Thyroid gland (tissue), 4 donors: ENCODE measurements at regions not wholly inside any gene's neighbourhood (a gene's known extent, or its start where the extent isn't known, plus 50 kb on each side); places are given as distances from the start of the nearest gene placed in this dataset.

Experiments
- DNase-seq, 2 donors: peaks; one replicate each; pipeline ENCODE4 v3.0.0-alpha.2; 2019
- H3K27ac ChIP-seq, 3 donors: fragments of 200-600 bp; sonication (generic); 1 replicate in 2 of 3; 2 replicates in 1 of 3; pipeline ENCODE4 v1.5.1; 2016 to 2019; ENCODE audit warnings: mild to moderate bottlenecking in 1 of 3, moderate library complexity in 1 of 3
- H3K27me3 ChIP-seq: fragments of 200-600 bp; sonication (generic); one replicate; pipeline ENCODE4 v1.5.1; 2019
- H3K36me3 ChIP-seq, 2 donors: fragments of 200-600 bp; sonication (generic); one replicate each; pipeline ENCODE4 v1.5.1; 2016 to 2019
- H3K4me1 ChIP-seq, 2 donors: fragments of 200-600 bp; sonication (generic); one replicate each; pipeline ENCODE4 v1.5.1; 2017 to 2019
- H3K4me3 ChIP-seq, 3 donors: fragments of 200-600 bp; sonication (generic); replicated peaks in 1 of 3; 1 replicate in 2 of 3; 2 replicates in 1 of 3; pipeline ENCODE4 v1.5.1; 2016; ENCODE audit warnings: mild to moderate bottlenecking in 1 of 3
- H3K9me3 ChIP-seq: fragments of 200-600 bp; sonication (generic); one replicate; pipeline ENCODE4 v1.5.1; 2017
- CTCF ChIP-seq, 6 experiments: fragments of 200-600 bp in 3 of 6; fragments of 450-650 bp in 3 of 6; sonication (generic) in 3 of 6; IDR thresholded peaks; one replicate each; pipeline ENCODE4 v1.5.1; 2016 to 2019; ENCODE audit warnings: antibody characterized with exemption in 6 of 6, mild to moderate bottlenecking in 2 of 6, inconsistent platforms in 1 of 6, moderate library complexity in 1 of 6
- POLR2A ChIP-seq, 2 donors: fragments of 450-650 bp; IDR thresholded peaks; one replicate each; pipeline ENCODE4 v1.6.1; 2017; ENCODE audit warnings: antibody characterized with exemption in 2 of 2, mild to moderate bottlenecking in 2 of 2, moderate library complexity in 1 of 2
- WGBS, 2 donors: methylation state at CpG; one replicate each; pipeline ENCODE4 v1.1.5; 2017; 5-methylcytosine and 5-hydroxymethylcytosine counted together
- intact Hi-C: fragments of 100-400 bp; cut with DNase I; formaldehyde crosslinking; loops from one replicate; pipeline ENCODE4 v1.15.1; 2023

DNA sequence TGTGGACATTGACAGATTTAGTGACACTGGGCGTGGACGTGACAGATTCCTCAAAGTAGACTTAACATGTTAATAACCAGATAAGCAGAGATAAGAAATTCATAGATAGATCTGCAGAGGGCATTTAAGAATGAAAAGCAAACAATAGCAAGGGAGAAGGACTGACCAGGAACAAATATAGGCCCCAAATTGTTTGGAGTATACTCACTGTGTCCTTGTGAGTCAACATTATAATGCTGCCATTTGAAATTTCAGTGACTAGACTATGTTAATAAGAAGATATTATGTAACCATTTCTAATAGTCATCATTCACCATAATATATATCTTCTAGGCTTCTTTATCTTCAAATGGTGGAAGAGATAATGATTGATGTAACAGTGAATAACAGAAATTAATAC, 78.1 kb upstream of the SLC38A11 start:
- Histone ChIP-seq H3K27ac (no peak overlapping the region), H3K36me3 (no peaks in the 10 kb centered on the region), H3K9me3 (no peaks in the 10 kb centered on the region), H3K4me1 (no peaks in the 10 kb centered on the region), H3K27me3 (no peaks in the 10 kb centered on the region), H3K4me3 (no peak overlapping the region)
- no peak for DNase-seq
- 86 to 88% methylated on average over 2 of the region's 2 CpGs for WGBS, 2 donors
- TF ChIP-seq CTCF (IDR thresholded peaks at IDR 0.05) (no peak), POLR2A (IDR thresholded peaks at IDR 0.05) (no peak)
- intact Hi-C loops: no loop called here

- TF ChIP-seq POLR2A (IDR thresholded peaks at IDR 0.05) (no peak), CTCF (IDR thresholded peaks at IDR 0.05) (no peak)
- no peaks in the 10 kb centered on the region for H3K9me3 ChIP-seq
- no peaks in the 10 kb centered on the region for H3K4me1 ChIP-seq
- no peak overlapping the region for H3K4me3 ChIP-seq
- WGBS, 2 donors: 61 to 63% methylated on average over 2 of the region's 2 CpGs
- H3K36me3 ChIP-seq: no peaks in the 10 kb centered on the region
- H3K27me3 ChIP-seq: no peaks in the 10 kb centered on the region
- no peak overlapping the region for H3K27ac ChIP-seq
- no peak for DNase-seq
- intact Hi-C loops: no loop called here
Measured at GRCh38 chr2:165032559-165032958, 77.2 kb upstream of the SLC38A11 start.

DNA sequence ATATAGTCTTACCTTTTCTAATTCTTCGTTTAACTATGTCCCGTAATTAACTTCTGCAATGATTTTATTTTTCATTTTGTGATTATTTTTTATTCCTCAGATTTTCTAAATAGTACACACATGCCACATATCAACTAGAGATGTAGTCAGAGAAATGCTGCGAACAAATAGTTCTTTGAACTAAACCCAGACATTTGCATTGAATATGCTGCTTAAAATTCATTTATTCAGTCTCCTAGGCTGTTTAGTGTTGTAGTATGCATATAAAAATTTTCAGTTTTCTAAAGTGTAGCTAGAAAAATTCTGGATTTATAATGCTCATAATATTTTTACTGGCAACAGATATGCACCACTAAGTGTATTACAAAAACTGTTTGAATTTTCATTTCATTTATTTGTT, 68.9 kb upstream of the SLC38A11 start:
- H3K27me3 ChIP-seq: no peaks in the 10 kb centered on the region
- no peaks in the 10 kb centered on the region for H3K36me3 ChIP-seq
- 95 to 97% methylated on average over 3 of the region's 3 CpGs for WGBS, 2 donors
- H3K27ac ChIP-seq: no peak overlapping the region
- intact Hi-C loops: no loop called here
- no peak overlapping the region for H3K4me3 ChIP-seq
- no peaks in the 10 kb centered on the region for H3K9me3 ChIP-seq
- no peaks in the 10 kb centered on the region for H3K4me1 ChIP-seq
- DNase-seq: no peak
- no peak for TF ChIP-seq CTCF (IDR thresholded peaks at IDR 0.05)

GRCh38 chr2:165022781-165023180, 67.5 kb upstream of the SLC38A11 start:
- no peak for DNase-seq
- intact Hi-C loops: no loop called here
- Histone ChIP-seq H3K4me3 (no peak overlapping the region), H3K27me3 (no peaks in the 10 kb centered on the region), H3K4me1 (no peaks in the 10 kb centered on the region), H3K9me3 (no peaks in the 10 kb centered on the region), H3K36me3 (no peaks in the 10 kb centered on the region), H3K27ac (no peak overlapping the region)
- TF ChIP-seq POLR2A (IDR thresholded peaks at IDR 0.05) (no peak), CTCF (IDR thresholded peaks at IDR 0.05) (no peak)
- WGBS, 2 donors: 85 to 90% methylated on average over 6 of the region's 6 CpGs

- no peaks in the 10 kb centered on the region for H3K4me1 ChIP-seq
- intact Hi-C loops: loop anchor here (10.0 kb wide), 1 partner anchor 277 kb away; no protein-coding TSS in a partner anchor
- TF ChIP-seq POLR2A (IDR thresholded peaks at IDR 0.05) (no peak), CTCF (IDR thresholded peaks at IDR 0.05) (no peak)
- no peak overlapping the region for H3K27ac ChIP-seq
- H3K9me3 ChIP-seq: no peaks in the 10 kb centered on the region
- WGBS, 2 donors: 35 to 38% methylated on average over 8 of the region's 8 CpGs
- DNase-seq: no peak
- H3K27me3 ChIP-seq: no peaks in the 10 kb centered on the region
- no peaks in the 10 kb centered on the region for H3K36me3 ChIP-seq
- H3K4me3 ChIP-seq: no peak overlapping the region
Measured at GRCh38 chr2:165017966-165018596, 62.8 kb upstream of the SLC38A11 start.
